ENCODE measurements at regions not wholly inside any gene's neighbourhood (a gene's known extent, or its start where the extent isn't known, plus 50 kb on each side); places are given as distances from the start of the nearest gene placed in this dataset.

DNA sequence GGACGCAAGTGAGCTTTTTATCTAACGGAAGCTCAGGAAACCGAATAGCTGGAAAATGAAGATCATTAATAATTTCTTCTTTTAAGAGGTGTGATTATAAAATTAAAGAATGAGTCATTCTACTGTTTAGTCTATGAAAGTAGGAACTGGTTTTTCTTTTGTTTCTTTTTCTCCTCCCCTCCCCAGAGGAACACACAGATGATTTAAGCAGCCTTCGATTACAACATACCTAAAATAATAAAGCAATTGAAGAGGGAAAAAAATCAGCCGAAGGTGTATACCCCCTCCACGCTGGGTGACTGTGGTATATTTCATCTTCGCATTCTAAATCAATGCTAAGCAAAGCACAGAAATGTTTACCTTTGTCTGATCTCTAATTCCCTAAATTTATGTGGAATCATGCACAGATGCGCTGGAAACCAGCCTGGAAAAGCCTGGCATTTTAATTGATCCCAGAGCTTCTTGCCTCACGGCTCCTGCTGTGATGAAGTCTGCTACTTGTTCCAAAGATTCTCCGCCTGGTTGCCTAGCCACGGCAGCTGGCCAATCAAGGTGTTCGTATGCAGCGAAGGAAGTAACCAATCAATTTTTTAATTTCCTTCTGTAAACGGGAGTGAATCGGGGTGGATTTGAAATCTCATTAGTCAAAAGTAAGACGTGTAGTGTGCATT, 133.9 kb downstream of the FANCF start:
- Histone ChIP-seq H4K8ac (ENCODE audit: extremely low read depth, insufficient read depth, low read length) (no peak overlapping the region), H3K14ac (ENCODE audit: insufficient read length) (no peak overlapping the region), H3K36me3 (ENCODE audit: control insufficient read depth in 2 of 4, insufficient read depth in 4 of 4, low read length in 3 of 4) (no peaks in the 10 kb centered on the region), H3K9ac (replicated peaks in 1 of 4; ENCODE audit: extremely low read depth in 1 of 4, low read depth in 3 of 4, low read length in 3 of 4) (no peak overlapping the region), H3K79me2 (ENCODE audit: control insufficient read depth in 1 of 2, insufficient read depth in 2 of 2, low read length in 2 of 2) (no peaks in the 10 kb centered on the region), H3K4ac (replicated peaks; ENCODE audit: insufficient read length, low read depth, low read length) (no peak overlapping the region), H2BK12ac (ENCODE audit: low read depth, low read length) (no peak overlapping the region), H4K5ac (ENCODE audit: insufficient read length, low read depth, low read length) (no peak overlapping the region), H3K4me3 (ENCODE audit: extremely low read depth in 1 of 4, insufficient read depth in 2 of 4, low read depth in 3 of 4, low read length in 4 of 4) (no peak overlapping the region), H3K79me1 (ENCODE audit: low read depth, low read length) (no peaks in the 10 kb centered on the region), H3K9me3 (ENCODE audit: insufficient read depth in 2 of 2, low read depth in 1 of 2, low read length in 1 of 2) (no peaks in the 10 kb centered on the region), H3K4me2 (ENCODE audit: insufficient read depth in 1 of 2, low read depth in 2 of 2, low read length in 2 of 2) (no peak overlapping the region), H4K20me1 (replicated peaks in 1 of 2; ENCODE audit: control insufficient read depth in 1 of 2, insufficient read depth in 2 of 2, low read length in 2 of 2) (no peaks in the 10 kb centered on the region), H3K56ac (replicated peaks; ENCODE audit: insufficient read length, low read depth, low read length) (no peak overlapping the region), H3K4me1 (replicated peaks in 1 of 4; ENCODE audit: control insufficient read depth in 3 of 4, insufficient read depth in 4 of 4, low read length in 3 of 4) (no peaks in the 10 kb centered on the region), H2BK20ac (ENCODE audit: low read length) (no peak overlapping the region), H2BK120ac (replicated peaks; ENCODE audit: low read depth, low read length) (no peak overlapping the region), H2AK5ac (ENCODE audit: low read depth, low read length) (no peak overlapping the region), H3K23me2 (ENCODE audit: low read depth, low read length) (no peaks in the 10 kb centered on the region), H4K91ac (replicated peaks; ENCODE audit: insufficient read length, low read length) (no peak overlapping the region), H2BK5ac (ENCODE audit: low read depth, low read length) (no peak overlapping the region), H3K23ac (ENCODE audit: insufficient read length) (no peak overlapping the region), H2AFZ (ENCODE audit: low read length) (no peak overlapping the region), H3K18ac (ENCODE audit: extremely low read depth, low read length) (no peak overlapping the region), H3K27ac (ENCODE audit: low read depth, low read length) (no peak overlapping the region), H2BK15ac (ENCODE audit: low read length) (no peak overlapping the region), H3K27me3 (replicated peaks in 1 of 4; ENCODE audit: control insufficient read depth in 3 of 4, extremely low read depth in 1 of 4, insufficient read depth in 3 of 4, low read length in 3 of 4) (no peaks in the 10 kb centered on the region)
- 86% methylated on average over 16 of the region's 16 CpGs; no CpG with 5 or more reads in 1 of the 2 experiments for WGBS, 2 experiments (ENCODE audit: extremely low coverage in 1 of 2, insufficient coverage in 1 of 2, insufficient read length in 1 of 2, insufficient replicate concordance in 2 of 2, low coverage in 1 of 2, low lambda C conversion rate in 2 of 2, missing lambda C conversion rate in 1 of 2)
- DNase-seq (ENCODE audit: low read depth in 1 of 2, low spot score in 2 of 2) (no peak), FAIRE-seq (no peak)
- ChIA-PET CTCF (ENCODE audit: partially characterized antibody) (interaction anchor here (1.3 to 3.2 kb wide), 3 partner anchors 20 to 28 kb away, joined by 3 to 9 read pairs (median 4); no protein-coding TSS in a partner anchor), POLR2A (ENCODE audit: partially characterized antibody) (no interaction called here)
- TF ChIP-seq, protein P1, sequence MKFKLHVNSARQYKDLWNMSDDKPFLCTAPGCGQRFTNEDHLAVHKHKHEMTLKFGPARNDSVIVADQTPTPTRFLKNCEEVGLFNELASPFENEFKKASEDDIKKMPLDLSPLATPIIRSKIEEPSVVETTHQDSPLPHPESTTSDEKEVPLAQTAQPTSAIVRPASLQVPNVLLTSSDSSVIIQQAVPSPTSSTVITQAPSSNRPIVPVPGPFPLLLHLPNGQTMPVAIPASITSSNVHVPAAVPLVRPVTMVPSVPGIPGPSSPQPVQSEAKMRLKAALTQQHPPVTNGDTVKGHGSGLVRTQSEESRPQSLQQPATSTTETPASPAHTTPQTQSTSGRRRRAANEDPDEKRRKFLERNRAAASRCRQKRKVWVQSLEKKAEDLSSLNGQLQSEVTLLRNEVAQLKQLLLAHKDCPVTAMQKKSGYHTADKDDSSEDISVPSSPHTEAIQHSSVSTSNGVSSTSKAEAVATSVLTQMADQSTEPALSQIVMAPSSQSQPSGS (IDR thresholded peaks at IDR 0.05; ENCODE audit: low read length): no peak
- TF ChIP-seq EP300 (IDR thresholded peaks at IDR 0.05; ENCODE audit: borderline replicate concordance in 1 of 2, low read depth in 2 of 2, low read length in 2 of 2): no peak
- no peak for TF ChIP-seq POLR2AphosphoS5 (IDR thresholded peaks at IDR 0.05; ENCODE audit: low read depth, low read length)
- TF ChIP-seq BCL11A (IDR thresholded peaks at IDR 0.05; ENCODE audit: low read depth in 2 of 2, low read length in 2 of 2): no peak
- TF ChIP-seq BRCA1 (IDR thresholded peaks at IDR 0.05; ENCODE audit: low read depth, low read length): no peak
- TF ChIP-seq SIRT6 (IDR thresholded peaks at IDR 0.05; ENCODE audit: low read length): no peak
- TF ChIP-seq TCF12 (IDR thresholded peaks at IDR 0.05; ENCODE audit: low read depth, low read length): no peak
- no peak for TF ChIP-seq SP1 (IDR thresholded peaks at IDR 0.05; ENCODE audit: low read depth, low read length)

Measured in H1 (cell line).